Trophoblast cell (in vitro differentiated cells and primary cell): ENCODE measurements at regions not wholly inside any gene's neighbourhood (a gene's known extent, or its start where the extent isn't known, plus 50 kb on each side); places are given as distances from the start of the nearest gene placed in this dataset.

Source experiments
- DNase-seq, 2 donors: peaks; one replicate each; pipeline ENCODE4 v3.0.0-alpha.2; 2016
- H2AFZ ChIP-seq: 2 replicates; pipeline ENCODE4 v1.6.1; 2013; ENCODE audit warnings: low read length, moderate library complexity, mild to moderate bottlenecking; ENCODE audit not compliant: insufficient read depth, poor library complexity
- H2AK5ac ChIP-seq: 2 replicates; pipeline ENCODE4 v1.6.1; 2013; ENCODE audit warnings: mild to moderate bottlenecking, low read length
- H2BK120ac ChIP-seq: 2 replicates; pipeline ENCODE4 v1.6.1; 2013; ENCODE audit warnings: low read length, mild to moderate bottlenecking, moderate library complexity; ENCODE audit not compliant: insufficient read depth, poor library complexity
- H2BK12ac ChIP-seq: 2 replicates; pipeline ENCODE4 v1.6.1; 2013; ENCODE audit warnings: mild to moderate bottlenecking, low read length, moderate library complexity
- H2BK5ac ChIP-seq: 2 replicates; pipeline ENCODE4 v1.6.1; 2013; ENCODE audit warnings: low read length, low read depth, moderate library complexity, mild to moderate bottlenecking; ENCODE audit not compliant: poor library complexity
- H3K14ac ChIP-seq: 2 replicates; pipeline ENCODE4 v1.6.1; 2013; ENCODE audit warnings: mild to moderate bottlenecking, low read length
- H3K18ac ChIP-seq: 2 replicates; pipeline ENCODE4 v1.6.1; 2013; ENCODE audit warnings: mild to moderate bottlenecking, low read length
- H3K23ac ChIP-seq: 2 replicates; pipeline ENCODE4 v1.6.1; 2013; ENCODE audit warnings: low read length
- H3K27ac ChIP-seq: 2 replicates; pipeline ENCODE4 v1.5.1; 2013; ENCODE audit warnings: low read depth, mild to moderate bottlenecking, inconsistent platforms, low read length, moderate library complexity
- H3K27me3 ChIP-seq: 2 replicates; pipeline ENCODE4 v1.6.1; 2013; ENCODE audit warnings: inconsistent platforms, mild to moderate bottlenecking, low read length, moderate library complexity; ENCODE audit not compliant: insufficient read depth
- H3K36me3 ChIP-seq, 2 experiments: 1 replicate in 1 of 2; 2 replicates in 1 of 2; pipeline ENCODE4 v1.6.1; 2013; ENCODE audit warnings: low read length in 2 of 2, mild to moderate bottlenecking in 2 of 2, moderate library complexity in 1 of 2; ENCODE audit not compliant: insufficient read depth in 2 of 2, control insufficient read depth in 1 of 2
- H3K4ac ChIP-seq: 2 replicates; pipeline ENCODE4 v1.6.1; 2013; ENCODE audit warnings: low read depth, mild to moderate bottlenecking, low read length, moderate library complexity
- H3K4me1 ChIP-seq, 2 experiments: 1 replicate in 1 of 2; 2 replicates in 1 of 2; pipeline ENCODE4 v1.6.1; 2013; ENCODE audit warnings: low read length in 2 of 2, mild to moderate bottlenecking in 2 of 2, moderate library complexity in 1 of 2; ENCODE audit not compliant: insufficient read depth in 2 of 2, control insufficient read depth in 1 of 2
- H3K4me2 ChIP-seq: 2 replicates; pipeline ENCODE4 v1.6.1; 2013; ENCODE audit warnings: inconsistent platforms, mild to moderate bottlenecking, low read length, moderate library complexity
- H3K4me3 ChIP-seq: 2 replicates; pipeline ENCODE4 v1.5.1; 2013; ENCODE audit warnings: mild to moderate bottlenecking, low read depth, low read length, inconsistent platforms
- H3K79me1 ChIP-seq: one replicate; pipeline ENCODE4 v1.6.1; 2013; ENCODE audit warnings: low read length
- H3K79me2 ChIP-seq: 2 replicates; pipeline ENCODE4 v1.6.1; 2013; ENCODE audit warnings: low read length, mild to moderate bottlenecking; ENCODE audit not compliant: control insufficient read depth, insufficient read depth, poor library complexity
- H3K9ac ChIP-seq: 2 replicates; pipeline ENCODE4 v1.6.1; 2013; ENCODE audit warnings: mild to moderate bottlenecking, low read length
- H3K9me3 ChIP-seq: 2 replicates; pipeline ENCODE4 v1.6.1; 2013; ENCODE audit warnings: low read depth, mild to moderate bottlenecking, control low read depth, inconsistent platforms, low read length; ENCODE audit not compliant: insufficient read depth
- H4K12ac ChIP-seq: 2 replicates; pipeline ENCODE4 v1.6.1; 2013; ENCODE audit warnings: low read depth, mild to moderate bottlenecking, low read length, moderate library complexity
- H4K8ac ChIP-seq: 2 replicates; pipeline ENCODE4 v1.6.1; 2013; ENCODE audit warnings: low read depth, mild to moderate bottlenecking, low read length, moderate library complexity
- H4K91ac ChIP-seq: one replicate; pipeline ENCODE4 v1.6.1; 2013; ENCODE audit warnings: low read depth, mild to moderate bottlenecking, low read length, moderate library complexity
- WGBS: extraction: QIAGEN DNeasy Blood & Tissue Kit; methylation state at CpG from one replicate; pipeline ENCODE4 v1.1.7; 2013; ENCODE audit warnings: missing lambda C conversion rate; ENCODE audit not compliant: insufficient read length, insufficient coverage; ENCODE audit errors: extremely low coverage; 5-methylcytosine and 5-hydroxymethylcytosine counted together

DNA sequence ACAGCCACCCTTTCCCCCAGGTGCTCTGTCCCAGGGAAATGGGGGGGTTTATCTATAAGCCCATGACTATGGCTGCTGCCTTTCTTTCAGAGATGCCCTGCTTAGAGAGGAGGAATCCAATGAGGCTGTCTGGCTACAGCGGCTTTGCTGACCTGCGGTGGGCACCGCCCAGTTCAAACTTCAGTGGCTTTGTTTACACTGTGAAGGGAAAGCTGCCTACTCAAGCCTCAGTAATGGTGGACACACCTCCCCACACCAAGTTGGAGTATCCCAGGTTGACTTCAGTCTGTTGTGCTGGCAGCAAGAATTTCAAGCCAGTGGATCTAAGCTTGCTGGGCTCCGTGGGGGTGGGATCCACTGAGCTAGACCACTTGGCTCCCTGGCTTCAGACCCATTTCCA is 869.2 kb downstream of the SLC6A15 start:
- H4K12ac ChIP-seq: peak overlapping the region; percentile 3
- DNase-seq: no peak
- no peak overlapping the region for H2AK5ac ChIP-seq
- H2BK12ac ChIP-seq: no peak overlapping the region
- H3K18ac ChIP-seq: no peak overlapping the region
- no peak overlapping the region for H3K4me2 ChIP-seq
- H2BK120ac ChIP-seq: no peak overlapping the region
- no peaks in the 10 kb centered on the region for H3K79me2 ChIP-seq
- H3K4me3 ChIP-seq: no peak overlapping the region
- H4K8ac ChIP-seq: no peak overlapping the region
- no peaks in the 10 kb centered on the region for H3K36me3 ChIP-seq
- no CpG with 5 or more reads among the region's 4 CpGs for WGBS
- no peak overlapping the region for H2BK5ac ChIP-seq
- no peaks in the 10 kb centered on the region for H3K9me3 ChIP-seq
- H3K27ac ChIP-seq: no peak overlapping the region
- H3K9ac ChIP-seq: no peak overlapping the region
- no peak overlapping the region for H2AFZ ChIP-seq
- H4K91ac ChIP-seq: peak overlapping the region; percentile 14
- no peaks in the 10 kb centered on the region for H3K79me1 ChIP-seq
- no peak overlapping the region for H3K14ac ChIP-seq
- H3K27me3 ChIP-seq: no peaks in the 10 kb centered on the region
- H3K4ac ChIP-seq: no peak overlapping the region
- H3K4me1 ChIP-seq: no peaks in the 10 kb centered on the region
- no peak overlapping the region for H3K23ac ChIP-seq

- H2AK5ac ChIP-seq: no peak overlapping the region
- H3K9ac ChIP-seq: no peak overlapping the region
- no peak overlapping the region for H2BK5ac ChIP-seq
- H3K4ac ChIP-seq: no peak overlapping the region
- no peak overlapping the region for H3K18ac ChIP-seq
- no peaks in the 10 kb centered on the region for H3K4me1 ChIP-seq
- H3K14ac ChIP-seq: no peak overlapping the region
- no CpG with 5 or more reads among the region's 9 CpGs for WGBS
- H4K12ac ChIP-seq: no peak overlapping the region
- no peaks in the 10 kb centered on the region for H3K79me1 ChIP-seq
- no peak overlapping the region for H3K23ac ChIP-seq
- no peak overlapping the region for H2BK12ac ChIP-seq
- H3K27me3 ChIP-seq: no peaks in the 10 kb centered on the region
- no peak overlapping the region for H2AFZ ChIP-seq
- H3K9me3 ChIP-seq: peaks cover 2% of the 10 kb centered on the region
- H3K27ac ChIP-seq: no peak overlapping the region
- no peaks in the 10 kb centered on the region for H3K79me2 ChIP-seq
- H3K36me3 ChIP-seq: no peaks in the 10 kb centered on the region
- no peak overlapping the region for H3K4me2 ChIP-seq
- no peak overlapping the region for H4K8ac ChIP-seq
- H3K4me3 ChIP-seq: no peak overlapping the region
- no peak overlapping the region for H4K91ac ChIP-seq
- DNase-seq: no peak
- H2BK120ac ChIP-seq: no peak overlapping the region
Measured at GRCh38 chr12:84038242-84038641, 874.4 kb downstream of the SLC6A15 start.

DNA sequence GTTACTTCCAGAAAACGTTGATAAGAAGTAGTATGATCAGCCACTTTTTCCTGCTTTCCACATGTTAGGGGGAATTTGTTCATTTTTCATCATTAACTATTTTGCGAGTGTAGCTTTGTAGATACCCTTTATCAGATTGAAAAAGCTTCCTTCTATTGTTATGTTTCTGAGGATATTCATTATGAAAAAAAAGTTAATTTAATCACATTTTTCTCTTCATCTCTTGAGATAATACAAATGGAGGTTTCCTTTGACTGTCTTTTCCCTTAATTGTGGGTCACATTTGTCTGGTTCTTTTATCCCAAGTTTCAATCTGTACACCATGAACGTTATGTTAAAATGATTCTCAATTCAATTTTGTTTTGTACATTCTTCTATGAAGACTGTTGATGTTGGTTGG is 875.7 kb downstream of the SLC6A15 start:
- no peak overlapping the region for H2BK120ac ChIP-seq
- H3K4me3 ChIP-seq: no peak overlapping the region
- H3K4me2 ChIP-seq: no peak overlapping the region
- no peak overlapping the region for H3K23ac ChIP-seq
- no peak overlapping the region for H3K9ac ChIP-seq
- WGBS: no CpG with 5 or more reads among the region's 3 CpGs
- H2AFZ ChIP-seq: no peak overlapping the region
- no peak overlapping the region for H4K8ac ChIP-seq
- no peak overlapping the region for H2BK12ac ChIP-seq
- H3K18ac ChIP-seq: no peak overlapping the region
- H3K36me3 ChIP-seq: no peaks in the 10 kb centered on the region
- no peak overlapping the region for H3K27ac ChIP-seq
- no peaks in the 10 kb centered on the region for H3K79me1 ChIP-seq
- H2BK5ac ChIP-seq: no peak overlapping the region
- peaks cover 6% of the 10 kb centered on the region for H3K9me3 ChIP-seq
- no peak overlapping the region for H3K14ac ChIP-seq
- H4K12ac ChIP-seq: no peak overlapping the region
- H3K4me1 ChIP-seq: no peaks in the 10 kb centered on the region
- no peak overlapping the region for H2AK5ac ChIP-seq
- no peak overlapping the region for H3K4ac ChIP-seq
- no peaks in the 10 kb centered on the region for H3K27me3 ChIP-seq
- H4K91ac ChIP-seq: no peak overlapping the region
- no peaks in the 10 kb centered on the region for H3K79me2 ChIP-seq
- no peak for DNase-seq

GRCh38 chr12:84035766-84036165 is 876.8 kb downstream of the SLC6A15 start:
- Histone ChIP-seq H3K79me2 (no peaks in the 10 kb centered on the region), H3K27ac (no peak overlapping the region), H2AK5ac (no peak overlapping the region), H3K27me3 (no peaks in the 10 kb centered on the region), H3K4me2 (no peak overlapping the region), H3K4me3 (no peak overlapping the region), H3K18ac (no peak overlapping the region), H3K4me1 (no peaks in the 10 kb centered on the region), H3K4ac (no peak overlapping the region), H3K9me3 (peaks cover 6% of the 10 kb centered on the region), H2BK5ac (no peak overlapping the region), H2AFZ (no peak overlapping the region), H3K36me3 (no peaks in the 10 kb centered on the region), H4K8ac (no peak overlapping the region), H3K9ac (no peak overlapping the region), H3K79me1 (no peaks in the 10 kb centered on the region), H2BK120ac (no peak overlapping the region), H4K12ac (no peak overlapping the region), H2BK12ac (no peak overlapping the region), H3K14ac (no peak overlapping the region), H4K91ac (no peak overlapping the region), H3K23ac (no peak overlapping the region)
- WGBS: no CpG with 5 or more reads among the region's 3 CpGs
- DNase-seq: no peak
